ENCODE measurements at regions not wholly inside any gene's neighbourhood (a gene's known extent, or its start where the extent isn't known, plus 50 kb on each side); places are given as distances from the start of the nearest gene placed in this dataset.
"Not testable (repeated sequence)": the region's sequence is repeated elsewhere in the genome, so short reads cannot be mapped to it uniquely, and the experiment has no call there.

DNA sequence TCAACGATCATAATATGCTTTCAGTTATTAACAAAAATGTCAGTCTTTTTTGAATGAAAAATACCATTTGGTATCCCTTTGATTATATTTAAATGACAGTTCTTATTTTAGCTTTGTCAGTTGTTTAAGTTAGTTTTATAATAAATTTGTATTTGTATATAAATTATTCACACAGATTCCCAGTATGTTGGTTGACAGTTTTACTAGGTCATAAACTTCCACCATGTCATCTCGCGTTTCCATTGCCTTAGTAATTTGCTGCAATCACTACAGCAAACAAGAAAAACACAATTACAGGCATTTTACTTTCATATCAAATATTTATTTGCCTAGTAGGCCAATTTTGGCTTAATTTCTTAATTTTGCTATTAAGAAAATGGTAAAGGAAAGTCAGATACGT is 109.6 kb upstream of the ANK2 start:
- no peak for DNase-seq (ENCODE audit: low read depth in 4 of 4, low spot score in 3 of 4)

DNA sequence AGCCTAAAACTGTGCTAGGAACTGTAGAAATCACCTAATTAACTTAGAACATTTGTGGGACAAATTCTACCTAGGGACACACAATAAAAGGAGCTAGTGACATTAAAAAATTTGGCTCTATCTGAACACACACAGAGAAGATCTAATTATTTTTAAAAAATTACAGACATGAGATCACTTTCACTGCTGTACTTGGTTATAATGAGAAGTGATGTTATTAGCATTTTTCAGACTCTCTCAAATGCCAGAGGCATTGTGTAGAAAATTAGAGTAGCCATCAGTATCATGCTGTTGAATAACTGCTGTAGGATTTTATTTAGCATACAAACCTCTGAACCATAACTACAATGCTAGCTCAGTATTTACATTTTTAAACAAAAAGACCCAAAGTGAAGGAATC is 109.1 kb upstream of the ANK2 start:
- no peak for DNase-seq (ENCODE audit: low read depth in 4 of 4, low spot score in 3 of 4)

DNA sequence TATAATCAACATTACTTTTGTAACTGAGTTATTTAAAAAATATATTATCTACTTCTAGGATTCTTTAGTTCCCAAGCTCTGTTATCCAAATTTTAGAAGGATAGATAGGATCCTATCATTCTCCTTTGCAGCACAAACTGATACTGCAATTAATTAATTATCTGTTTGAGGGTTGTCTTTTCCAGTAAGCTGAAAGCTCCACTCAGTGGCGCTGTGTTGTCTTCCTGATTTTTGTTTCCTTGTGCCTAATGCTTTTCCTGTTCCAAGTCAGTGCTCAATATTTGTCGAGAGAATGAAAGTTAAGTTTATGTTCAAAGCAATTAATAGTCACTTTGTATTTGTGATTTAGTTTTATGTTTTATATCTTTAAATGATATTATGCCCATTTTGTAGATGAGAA is 107.4 kb upstream of the ANK2 start:
- DNase-seq (ENCODE audit: low read depth in 4 of 4, low spot score in 3 of 4): no peak

DNA sequence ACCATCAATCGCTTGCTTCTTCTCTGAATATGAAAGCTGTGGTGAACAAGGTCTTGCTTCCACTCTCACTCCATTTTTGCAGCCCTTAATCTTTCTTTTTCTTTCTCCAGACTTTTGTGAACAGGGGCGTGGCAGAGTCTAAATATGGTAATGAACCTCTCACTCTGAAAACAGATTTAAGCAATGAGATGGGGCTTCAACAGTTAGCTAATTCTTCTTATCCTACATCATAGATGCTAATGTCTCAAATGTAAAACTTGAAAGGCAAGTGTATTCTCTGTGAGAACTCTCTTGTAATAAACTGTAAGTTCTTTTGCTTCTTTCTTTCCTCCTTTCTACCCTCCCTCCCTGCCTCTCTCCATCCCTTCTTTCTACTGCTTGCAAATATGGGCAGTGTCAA is 106.5 kb upstream of the ANK2 start:
- DNase-seq (ENCODE audit: low read depth in 4 of 4, low spot score in 3 of 4): no peak

DNA sequence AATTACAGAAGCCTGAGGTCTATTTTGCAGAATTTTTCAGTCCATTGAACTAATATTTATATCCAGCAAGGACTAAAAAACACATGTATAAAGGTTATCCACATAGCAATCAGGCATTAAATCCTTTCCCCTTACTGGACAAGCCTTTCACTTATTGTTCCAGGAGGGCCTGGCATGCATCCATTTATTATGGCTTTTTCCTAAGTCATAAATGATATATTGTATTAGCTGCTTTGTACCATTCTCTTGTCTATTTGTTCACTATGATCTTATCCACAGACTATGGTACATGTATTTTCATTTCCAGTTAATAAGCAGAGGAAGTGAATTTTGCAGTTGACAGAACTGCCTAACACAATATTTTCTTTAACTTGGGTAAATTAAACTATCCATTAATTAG is 105.4 kb upstream of the ANK2 start:
- DNase-seq (ENCODE audit: low read depth in 4 of 4, low spot score in 3 of 4): no peak

DNA sequence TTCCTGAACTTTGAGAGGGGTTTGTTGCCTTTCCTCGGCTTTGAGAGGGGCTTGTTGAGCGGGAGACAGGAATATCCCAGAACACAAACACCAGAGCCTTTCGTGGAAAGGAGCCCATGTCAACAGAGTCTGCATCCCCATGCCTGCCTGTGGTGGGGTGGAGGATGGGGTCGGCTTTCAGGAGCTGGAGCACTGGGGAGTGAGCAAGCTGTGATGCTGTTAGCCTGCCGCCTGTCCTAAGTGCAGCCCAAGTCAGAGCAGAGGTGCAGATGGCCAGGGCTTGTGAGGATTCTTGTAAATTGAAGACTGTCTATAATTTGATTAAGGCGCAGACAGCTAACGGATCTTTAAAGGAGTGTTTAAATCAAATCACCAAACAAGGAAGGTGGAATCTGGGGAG is 103.3 kb upstream of the ANK2 start:
- DNase-seq (ENCODE audit: low read depth in 4 of 4, low spot score in 3 of 4): no peak

DNA sequence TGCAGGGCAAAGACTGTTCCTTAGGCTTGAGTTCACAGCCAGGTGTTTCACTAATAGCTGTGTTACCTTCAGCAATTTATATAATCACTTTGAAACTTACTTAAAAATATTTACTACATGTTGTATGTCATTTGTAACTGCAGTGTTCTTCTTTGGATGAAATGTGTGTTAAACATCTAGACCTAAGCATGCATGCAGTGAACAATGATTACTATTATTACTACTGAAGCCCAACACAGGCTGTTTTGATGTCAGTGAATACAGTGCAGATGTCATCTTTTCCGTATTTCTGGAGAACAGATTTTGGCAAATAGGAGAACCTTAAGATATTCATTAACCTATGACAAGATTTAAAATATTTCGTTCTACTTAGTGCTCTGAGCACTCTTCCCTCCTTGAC is 101.8 kb upstream of the ANK2 start:
- DNase-seq (ENCODE audit: low read depth in 4 of 4, low spot score in 3 of 4): no peak

DNA sequence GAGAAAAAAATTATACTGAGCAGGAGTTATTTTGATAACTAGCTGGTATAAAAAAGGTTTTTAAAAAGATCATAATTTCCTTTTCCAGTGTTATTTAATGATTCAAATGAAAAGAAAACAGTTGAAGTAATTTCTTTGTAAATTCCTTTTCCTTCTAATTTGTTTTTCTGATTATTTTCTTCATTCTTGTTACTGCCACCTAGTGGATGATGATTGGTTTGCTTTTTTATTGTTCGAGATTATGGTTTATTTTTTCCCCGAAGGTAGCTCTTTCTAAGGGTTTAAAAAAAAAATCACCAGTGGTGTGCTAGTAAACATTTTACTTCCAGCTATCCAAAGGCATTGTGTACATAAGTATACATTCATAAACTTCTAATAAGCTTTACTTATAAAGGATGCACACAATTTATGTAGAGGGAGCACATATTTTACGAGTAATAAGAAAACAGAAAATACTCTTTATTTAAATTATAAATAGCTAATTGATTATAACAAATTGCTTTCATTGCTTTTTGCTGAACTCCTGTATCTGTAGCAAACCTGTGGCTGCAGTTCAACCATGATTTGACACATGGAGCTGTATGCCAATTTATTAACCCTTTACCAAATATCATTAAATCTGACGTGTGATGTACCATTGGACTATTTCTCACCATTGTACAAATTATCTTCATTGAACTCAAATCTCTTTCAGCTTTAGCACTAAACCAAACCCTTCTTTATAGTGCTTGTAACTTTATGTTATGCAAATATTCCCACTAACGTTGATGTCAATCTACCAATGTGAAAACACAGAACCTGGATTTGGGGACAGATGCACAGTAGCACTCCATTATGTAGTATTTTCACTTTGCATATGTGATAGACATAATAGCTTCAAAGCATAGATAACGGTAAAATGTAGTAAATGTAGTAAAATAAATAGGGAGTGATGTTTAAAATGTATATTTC is 97.8 kb upstream of the ANK2 start:
- no peak for DNase-seq (ENCODE audit: low read depth in 4 of 4, low spot score in 3 of 4)

DNA sequence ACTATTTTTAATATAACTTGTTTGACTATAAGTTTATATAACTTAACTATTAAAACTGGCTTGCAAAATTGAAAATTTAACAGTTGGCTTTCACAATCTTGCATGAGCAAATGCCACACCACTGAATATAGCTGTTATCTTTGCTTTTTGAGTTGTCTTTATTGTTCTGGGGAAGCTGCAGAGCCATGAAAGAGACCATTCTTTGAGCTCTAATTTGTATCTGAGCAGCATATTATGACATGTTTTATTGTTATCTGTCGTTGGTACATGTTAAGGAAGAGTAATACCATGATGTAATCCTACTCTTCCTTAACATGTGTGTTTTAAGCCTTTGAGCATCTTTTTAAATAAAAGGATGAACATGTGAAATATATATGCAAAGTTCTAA is 97.1 kb upstream of the ANK2 start:
- DNase-seq (ENCODE audit: low read depth in 4 of 4, low spot score in 3 of 4): no peak

DNA sequence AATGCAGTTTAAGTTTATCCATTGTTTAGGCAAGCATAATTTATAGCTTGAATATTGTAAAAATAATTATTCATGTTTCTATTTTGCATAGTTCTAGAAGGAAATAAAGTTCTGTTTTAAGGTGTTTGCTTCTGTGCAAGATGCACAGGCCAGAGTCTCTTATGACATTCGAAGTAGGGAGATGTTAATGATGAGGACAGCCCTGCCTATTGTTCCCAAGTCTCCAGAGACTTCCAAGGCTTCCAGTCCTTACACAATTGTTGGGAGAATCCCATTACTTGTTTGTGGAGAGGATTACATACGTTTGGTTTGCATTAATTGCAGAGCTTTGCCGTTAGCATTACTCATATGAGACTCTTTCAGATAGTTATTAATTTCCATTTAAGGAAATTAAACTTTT is 96.2 kb upstream of the ANK2 start:
- no peak for DNase-seq (ENCODE audit: low read depth in 4 of 4, low spot score in 3 of 4)

DNA sequence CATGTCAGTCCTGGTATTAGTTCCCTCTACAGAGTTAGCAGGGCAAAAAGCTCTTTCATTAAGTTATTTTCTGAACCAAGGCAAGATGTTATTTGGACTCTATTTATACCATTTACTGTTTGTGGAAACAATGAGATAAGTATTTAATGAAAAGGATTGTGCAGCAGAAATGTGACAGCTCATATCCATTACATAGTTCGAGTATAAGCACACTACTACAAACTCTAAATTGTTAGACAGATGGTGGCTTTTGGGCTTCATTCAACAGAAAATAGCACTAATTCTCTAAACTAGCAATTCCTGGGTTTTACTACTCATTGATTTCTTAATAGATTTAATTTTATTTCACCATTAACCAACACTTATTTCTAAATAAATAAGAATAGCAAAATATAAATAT is 95.2 kb upstream of the ANK2 start:
- DNase-seq (ENCODE audit: low read depth in 4 of 4, low spot score in 3 of 4): no peak

DNA sequence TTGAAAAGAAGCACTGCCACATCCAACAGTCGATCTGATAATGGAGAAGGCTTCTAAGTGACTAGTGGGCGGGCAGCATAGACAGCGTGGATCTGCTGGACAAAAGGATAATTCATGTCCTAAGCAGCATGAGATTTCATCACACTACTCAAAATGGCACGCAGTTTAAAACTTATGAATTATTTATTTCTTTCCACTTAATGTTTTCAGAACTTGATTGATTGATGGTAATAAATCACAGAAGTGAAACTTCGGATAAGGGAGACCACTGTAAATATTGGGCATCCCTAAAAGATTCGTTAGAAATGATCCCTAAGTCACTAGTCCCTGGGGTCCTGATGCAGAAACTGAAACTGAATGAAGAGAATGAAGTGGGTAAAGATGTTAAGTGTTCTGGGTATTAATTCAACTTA is 93.0 kb upstream of the ANK2 start:
- no peak for DNase-seq (ENCODE audit: low read depth in 4 of 4, low spot score in 3 of 4)

DNA sequence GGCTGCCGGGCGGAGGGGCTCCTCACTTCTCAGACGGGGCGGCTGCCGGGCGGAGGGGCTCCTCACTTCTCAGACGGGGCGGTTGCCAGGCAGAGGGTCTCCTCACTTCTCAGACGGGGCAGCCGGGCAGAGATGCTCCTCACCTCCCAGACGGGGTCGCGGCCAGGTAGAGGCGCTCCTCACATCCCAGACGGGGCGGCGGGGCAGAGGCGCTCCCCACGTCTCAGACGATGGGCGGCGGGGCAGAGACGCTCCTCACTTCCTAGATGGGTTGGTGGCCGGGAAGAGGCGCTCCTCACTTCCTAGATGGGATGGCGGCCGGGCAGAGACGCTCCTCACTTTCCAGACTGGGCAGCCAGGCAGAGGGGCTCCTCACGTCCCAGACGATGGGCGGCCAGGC is 91.7 kb upstream of the ANK2 start:
- not testable (repeated sequence) for DNase-seq (ENCODE audit: low read depth in 4 of 4, low spot score in 3 of 4)

DNA sequence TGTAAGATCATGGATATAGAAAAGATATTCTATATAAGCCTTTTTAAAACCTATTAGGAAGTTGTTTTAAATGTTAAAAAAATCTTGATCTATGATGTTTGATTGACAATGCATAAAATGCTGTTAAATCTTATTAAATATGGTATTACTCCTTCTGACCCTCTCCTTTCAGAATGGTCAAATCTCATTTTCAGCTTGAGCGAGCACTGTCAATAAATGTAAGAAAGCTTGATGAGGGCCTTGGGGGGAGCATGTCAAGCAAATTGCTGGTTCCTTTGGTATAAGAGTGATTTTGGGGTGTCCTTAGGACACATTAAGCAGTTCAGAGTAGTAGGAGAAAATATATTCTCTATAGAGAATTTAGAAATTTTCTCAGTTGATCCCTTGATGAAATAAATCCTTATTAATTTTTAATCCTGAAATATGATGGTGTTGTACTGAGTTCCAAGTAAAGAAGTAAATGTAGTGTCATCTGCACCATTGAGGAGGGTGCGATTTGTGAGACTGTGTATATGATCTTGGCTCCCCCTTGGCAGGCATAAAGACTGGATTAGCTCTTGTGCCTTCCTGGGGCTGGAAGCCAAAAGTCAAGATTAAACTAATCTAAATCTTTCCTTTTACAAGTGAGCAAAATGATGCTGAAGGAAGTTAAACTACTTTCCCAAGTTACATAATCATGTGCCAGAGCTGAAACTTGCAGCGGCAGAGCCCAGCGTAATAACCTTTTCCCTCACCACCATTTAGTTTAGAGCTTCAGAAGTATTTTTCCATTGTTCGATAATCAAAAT is 82.6 kb upstream of the ANK2 start:
- DNase-seq (ENCODE audit: low read depth in 4 of 4, low spot score in 3 of 4): no peak

DNA sequence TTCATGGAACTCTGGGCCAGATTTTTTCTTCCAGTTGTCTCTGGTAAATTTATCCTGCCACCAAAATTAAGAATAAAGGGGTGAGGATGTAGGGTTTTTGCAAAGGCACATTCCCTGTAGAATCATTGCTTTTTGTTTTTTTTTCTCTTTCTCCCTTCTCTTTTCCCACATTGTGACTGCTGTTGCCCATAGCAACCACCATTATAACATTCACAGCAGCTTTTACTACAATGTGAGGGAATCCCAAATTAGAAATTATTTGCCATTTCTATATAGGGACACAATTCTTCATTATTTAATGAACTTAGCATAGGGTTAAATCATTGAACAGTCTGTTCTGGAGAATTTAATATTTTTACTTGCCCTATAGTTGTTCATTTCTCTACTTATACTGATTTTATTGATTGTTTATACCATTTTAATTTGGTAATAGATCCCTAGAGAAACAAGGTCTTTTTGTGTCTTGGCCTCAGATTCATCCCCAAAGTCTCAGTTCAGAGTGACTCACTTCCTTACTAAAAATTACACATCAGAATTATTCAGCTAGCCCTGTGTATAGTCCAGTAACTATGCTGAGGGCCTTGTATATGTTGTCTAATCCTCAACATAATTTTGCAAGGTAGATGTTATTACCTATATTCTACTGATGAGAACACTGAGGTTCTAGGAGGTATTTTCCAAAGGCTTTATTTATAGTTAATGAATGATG is 80.8 kb upstream of the ANK2 start:
- no peak for DNase-seq (ENCODE audit: low read depth in 4 of 4, low spot score in 3 of 4)

DNA sequence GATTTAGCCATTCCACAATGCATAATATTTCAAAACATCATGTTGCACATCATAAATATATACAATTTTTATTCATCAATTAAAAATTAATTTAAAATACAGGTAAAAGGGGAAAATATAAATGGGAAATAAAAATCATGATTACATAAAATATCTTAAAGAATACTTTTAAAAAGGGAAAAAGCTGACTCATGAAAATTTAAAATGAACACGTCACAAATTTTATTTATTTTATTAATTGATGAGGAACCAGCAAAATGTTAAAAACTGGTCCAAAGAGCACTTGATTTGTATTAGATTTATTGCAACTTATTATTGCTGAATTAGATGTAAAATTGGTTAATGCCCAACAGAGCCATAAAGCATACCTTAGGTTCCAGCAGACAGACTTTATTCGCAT is 78.5 kb upstream of the ANK2 start:
- no peak for DNase-seq (ENCODE audit: low read depth in 4 of 4, low spot score in 3 of 4)

DNA sequence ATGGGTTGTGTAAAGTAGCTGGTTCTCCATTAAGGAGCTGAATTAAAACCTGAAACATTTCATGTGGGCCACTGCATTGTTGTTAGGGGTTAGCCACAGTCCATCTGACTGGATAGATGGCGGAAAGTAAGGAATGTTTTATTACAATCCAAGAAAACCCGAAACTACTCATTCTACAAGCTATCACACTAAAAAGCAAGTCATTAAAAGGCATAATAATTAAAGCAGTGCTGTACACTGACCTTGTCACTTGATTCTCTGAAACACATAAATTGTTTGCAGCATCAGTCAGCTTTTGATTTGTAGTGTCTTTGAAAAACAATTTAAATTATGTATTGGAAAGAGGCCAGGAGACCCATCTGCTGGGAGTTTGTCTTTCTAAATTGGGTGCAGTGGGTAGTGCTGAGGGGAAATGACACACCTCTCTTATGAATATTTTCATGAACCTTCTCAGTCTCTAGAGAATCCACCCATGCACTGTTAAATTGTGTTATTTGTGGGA is 75.7 kb upstream of the ANK2 start:
- DNase-seq (ENCODE audit: low read depth in 4 of 4, low spot score in 3 of 4): no peak

DNA sequence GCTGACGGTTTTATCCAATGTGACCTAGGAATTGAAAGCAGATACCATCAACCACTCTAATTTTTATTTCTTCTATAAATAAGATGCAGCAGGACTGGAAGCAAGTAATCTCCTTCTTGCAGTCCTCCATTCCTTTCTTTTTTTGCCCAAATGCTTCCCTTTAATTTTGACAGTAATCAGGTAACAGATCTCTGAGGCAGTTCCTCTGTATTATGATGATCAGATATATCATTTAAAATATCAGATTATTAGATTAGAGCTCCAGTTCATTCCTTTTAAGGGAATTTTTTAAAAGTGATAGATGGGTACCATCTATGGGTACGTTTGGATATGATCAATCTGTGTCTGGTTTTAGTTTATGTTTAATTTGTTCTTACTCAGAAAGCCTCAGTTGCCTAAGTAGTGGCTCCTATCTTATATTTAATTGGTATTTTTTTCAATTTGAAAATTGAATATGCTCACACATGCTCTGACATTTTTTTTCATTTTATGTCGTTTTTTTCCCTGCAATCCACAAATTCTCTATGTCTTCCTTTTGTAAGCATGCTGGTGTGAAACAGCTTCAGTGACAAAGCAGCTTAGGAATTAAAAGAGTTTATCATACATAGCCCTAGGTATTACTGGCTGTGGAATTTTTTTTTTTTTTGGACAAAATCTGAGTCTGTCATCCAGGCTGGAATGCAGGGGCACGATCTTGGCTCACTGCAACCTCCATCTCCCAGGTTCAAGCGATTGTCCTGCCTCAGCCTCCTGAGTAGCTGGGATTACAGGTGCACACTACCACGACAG is 73.7 kb upstream of the ANK2 start:
- DNase-seq (ENCODE audit: low read depth in 4 of 4, low spot score in 3 of 4): no peak

DNA sequence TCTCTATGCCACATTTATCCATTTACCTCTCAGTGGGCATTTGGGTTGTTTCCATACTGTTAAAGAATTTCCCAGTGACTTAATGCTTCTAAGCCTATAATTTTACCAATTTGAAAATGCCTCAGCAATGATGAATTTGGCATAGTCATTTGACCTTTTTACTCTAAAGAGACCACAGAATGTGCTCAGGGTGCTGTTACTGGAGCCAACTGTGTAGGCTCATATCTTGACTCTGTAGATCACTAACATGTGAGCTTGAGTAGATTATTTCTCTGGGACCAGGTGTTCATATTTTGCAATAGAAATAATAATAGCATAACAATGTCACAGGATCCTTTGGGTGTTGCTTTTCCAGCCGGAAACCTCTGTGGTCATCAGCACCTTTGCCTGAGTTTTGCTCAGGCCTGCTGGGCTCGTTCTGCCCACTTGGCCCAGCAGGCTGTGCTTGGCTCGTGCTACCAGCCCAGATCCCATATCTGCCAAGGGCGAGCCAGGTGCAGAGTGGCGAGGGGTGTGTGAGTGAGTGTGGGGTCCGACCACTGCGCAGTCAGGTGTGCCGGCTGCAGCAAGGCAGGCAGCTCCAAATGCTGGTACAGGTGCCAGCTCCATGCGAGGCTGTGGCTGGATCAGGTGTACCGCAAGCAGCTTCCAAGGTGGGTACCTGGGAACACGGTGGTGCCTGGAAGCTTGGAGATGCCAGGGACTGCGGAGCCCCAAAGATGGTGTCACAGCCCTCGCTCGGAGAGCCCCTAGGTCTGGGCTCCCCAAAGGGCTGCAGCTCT is 70.6 kb upstream of the ANK2 start:
- DNase-seq (ENCODE audit: low read depth in 4 of 4, low spot score in 3 of 4): no peak
